ENCODE measurements at regions not wholly inside any gene's neighbourhood (a gene's known extent, or its start where the extent isn't known, plus 50 kb on each side); places are given as distances from the start of the nearest gene placed in this dataset.

DNA sequence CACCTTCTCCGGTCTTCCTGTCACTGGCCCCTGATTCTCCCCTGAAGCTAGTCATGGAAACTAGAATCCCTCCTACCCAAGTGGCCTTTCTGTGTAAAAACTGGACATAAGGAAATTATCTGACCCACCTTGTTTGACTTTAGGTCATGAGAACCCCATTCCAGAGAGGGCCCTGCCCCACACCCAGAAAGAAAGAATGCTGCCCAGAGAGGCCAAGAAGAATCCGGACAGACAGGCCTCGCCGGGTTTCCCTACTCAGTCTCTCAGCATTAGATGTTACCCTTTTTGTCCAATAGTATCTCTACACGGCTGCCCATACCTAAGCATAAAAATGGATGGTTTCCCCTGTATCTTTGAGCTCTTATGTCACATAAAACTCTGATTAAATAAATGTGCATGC lies 83.3 kb upstream of the HELT start:
- TF ChIP-seq, protein P1, sequence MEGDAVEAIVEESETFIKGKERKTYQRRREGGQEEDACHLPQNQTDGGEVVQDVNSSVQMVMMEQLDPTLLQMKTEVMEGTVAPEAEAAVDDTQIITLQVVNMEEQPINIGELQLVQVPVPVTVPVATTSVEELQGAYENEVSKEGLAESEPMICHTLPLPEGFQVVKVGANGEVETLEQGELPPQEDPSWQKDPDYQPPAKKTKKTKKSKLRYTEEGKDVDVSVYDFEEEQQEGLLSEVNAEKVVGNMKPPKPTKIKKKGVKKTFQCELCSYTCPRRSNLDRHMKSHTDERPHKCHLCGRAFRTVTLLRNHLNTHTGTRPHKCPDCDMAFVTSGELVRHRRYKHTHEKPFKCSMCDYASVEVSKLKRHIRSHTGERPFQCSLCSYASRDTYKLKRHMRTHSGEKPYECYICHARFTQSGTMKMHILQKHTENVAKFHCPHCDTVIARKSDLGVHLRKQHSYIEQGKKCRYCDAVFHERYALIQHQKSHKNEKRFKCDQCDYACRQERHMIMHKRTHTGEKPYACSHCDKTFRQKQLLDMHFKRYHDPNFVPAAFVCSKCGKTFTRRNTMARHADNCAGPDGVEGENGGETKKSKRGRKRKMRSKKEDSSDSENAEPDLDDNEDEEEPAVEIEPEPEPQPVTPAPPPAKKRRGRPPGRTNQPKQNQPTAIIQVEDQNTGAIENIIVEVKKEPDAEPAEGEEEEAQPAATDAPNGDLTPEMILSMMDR (IDR thresholded peaks at IDR 0.05), result no peak
- TF ChIP-seq, protein P2, sequence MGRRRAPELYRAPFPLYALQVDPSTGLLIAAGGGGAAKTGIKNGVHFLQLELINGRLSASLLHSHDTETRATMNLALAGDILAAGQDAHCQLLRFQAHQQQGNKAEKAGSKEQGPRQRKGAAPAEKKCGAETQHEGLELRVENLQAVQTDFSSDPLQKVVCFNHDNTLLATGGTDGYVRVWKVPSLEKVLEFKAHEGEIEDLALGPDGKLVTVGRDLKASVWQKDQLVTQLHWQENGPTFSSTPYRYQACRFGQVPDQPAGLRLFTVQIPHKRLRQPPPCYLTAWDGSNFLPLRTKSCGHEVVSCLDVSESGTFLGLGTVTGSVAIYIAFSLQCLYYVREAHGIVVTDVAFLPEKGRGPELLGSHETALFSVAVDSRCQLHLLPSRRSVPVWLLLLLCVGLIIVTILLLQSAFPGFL (CRISPR knock-in tag; IDR thresholded peaks at IDR 0.05; ENCODE audit: borderline replicate concordance), result no peak
- TF ChIP-seq CREM (CRISPR knock-in tag; IDR thresholded peaks at IDR 0.05) (no peak), FOXK1 (CRISPR knock-in tag; IDR thresholded peaks at IDR 0.05) (no peak), ZNF138 (CRISPR knock-in tag; conservative IDR thresholded peaks at IDR 0.05) (no peak), OVOL2 (CRISPR knock-in tag; IDR thresholded peaks at IDR 0.05; ENCODE audit: borderline replicate concordance) (no peak), ZNF121 (CRISPR knock-in tag; IDR thresholded peaks at IDR 0.05) (no peak), ZNF263 (CRISPR knock-in tag; IDR thresholded peaks at IDR 0.05; ENCODE audit: low read depth) (no peak), ZNF317 (CRISPR knock-in tag; IDR thresholded peaks at IDR 0.05; ENCODE audit: borderline replicate concordance, low read depth) (no peak)
- TF ChIP-seq, protein P3, sequence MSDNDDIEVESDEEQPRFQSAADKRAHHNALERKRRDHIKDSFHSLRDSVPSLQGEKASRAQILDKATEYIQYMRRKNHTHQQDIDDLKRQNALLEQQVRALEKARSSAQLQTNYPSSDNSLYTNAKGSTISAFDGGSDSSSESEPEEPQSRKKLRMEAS (CRISPR knock-in tag; IDR thresholded peaks at IDR 0.05), result no peak
- TF ChIP-seq, protein P4, sequence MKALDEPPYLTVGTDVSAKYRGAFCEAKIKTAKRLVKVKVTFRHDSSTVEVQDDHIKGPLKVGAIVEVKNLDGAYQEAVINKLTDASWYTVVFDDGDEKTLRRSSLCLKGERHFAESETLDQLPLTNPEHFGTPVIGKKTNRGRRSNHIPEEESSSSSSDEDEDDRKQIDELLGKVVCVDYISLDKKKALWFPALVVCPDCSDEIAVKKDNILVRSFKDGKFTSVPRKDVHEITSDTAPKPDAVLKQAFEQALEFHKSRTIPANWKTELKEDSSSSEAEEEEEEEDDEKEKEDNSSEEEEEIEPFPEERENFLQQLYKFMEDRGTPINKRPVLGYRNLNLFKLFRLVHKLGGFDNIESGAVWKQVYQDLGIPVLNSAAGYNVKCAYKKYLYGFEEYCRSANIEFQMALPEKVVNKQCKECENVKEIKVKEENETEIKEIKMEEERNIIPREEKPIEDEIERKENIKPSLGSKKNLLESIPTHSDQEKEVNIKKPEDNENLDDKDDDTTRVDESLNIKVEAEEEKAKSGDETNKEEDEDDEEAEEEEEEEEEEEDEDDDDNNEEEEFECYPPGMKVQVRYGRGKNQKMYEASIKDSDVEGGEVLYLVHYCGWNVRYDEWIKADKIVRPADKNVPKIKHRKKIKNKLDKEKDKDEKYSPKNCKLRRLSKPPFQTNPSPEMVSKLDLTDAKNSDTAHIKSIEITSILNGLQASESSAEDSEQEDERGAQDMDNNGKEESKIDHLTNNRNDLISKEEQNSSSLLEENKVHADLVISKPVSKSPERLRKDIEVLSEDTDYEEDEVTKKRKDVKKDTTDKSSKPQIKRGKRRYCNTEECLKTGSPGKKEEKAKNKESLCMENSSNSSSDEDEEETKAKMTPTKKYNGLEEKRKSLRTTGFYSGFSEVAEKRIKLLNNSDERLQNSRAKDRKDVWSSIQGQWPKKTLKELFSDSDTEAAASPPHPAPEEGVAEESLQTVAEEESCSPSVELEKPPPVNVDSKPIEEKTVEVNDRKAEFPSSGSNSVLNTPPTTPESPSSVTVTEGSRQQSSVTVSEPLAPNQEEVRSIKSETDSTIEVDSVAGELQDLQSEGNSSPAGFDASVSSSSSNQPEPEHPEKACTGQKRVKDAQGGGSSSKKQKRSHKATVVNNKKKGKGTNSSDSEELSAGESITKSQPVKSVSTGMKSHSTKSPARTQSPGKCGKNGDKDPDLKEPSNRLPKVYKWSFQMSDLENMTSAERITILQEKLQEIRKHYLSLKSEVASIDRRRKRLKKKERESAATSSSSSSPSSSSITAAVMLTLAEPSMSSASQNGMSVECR (CRISPR knock-in tag; IDR thresholded peaks at IDR 0.05; ENCODE audit: borderline replicate concordance), result no peak
- TF ChIP-seq, protein P5, sequence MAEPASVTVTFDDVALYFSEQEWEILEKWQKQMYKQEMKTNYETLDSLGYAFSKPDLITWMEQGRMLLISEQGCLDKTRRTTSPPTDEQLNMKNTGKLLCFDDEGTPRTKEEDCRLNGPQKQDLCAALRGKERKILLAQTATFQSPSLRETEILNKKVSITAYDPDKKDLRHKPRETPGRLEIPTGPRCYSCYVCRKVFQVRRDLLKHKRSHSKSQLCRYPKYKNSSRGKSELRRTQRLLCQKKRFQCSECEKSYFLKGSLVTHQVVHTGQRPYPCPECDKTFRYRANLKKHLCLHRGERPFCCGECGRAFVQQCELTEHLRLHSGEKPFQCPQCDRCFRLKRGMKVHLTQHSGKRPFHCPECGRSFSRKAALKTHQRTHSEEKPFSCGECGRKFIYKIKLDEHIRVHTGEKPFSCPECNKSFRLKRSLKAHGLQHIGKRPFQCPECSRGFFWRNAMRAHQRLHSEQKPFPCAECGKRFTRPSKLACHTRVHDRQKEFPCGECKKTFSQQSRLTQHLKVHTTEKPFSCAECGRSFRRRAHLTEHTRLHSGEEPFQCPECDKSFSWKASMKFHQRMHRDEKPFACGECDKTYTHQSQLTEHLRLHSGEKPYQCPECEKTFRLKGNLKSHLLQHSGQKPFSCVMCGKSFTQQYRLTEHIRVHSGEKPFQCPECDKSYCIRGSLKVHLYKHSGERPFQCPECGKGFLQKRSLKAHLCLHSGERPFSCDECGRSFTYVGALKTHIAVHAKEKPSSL (CRISPR knock-in tag; conservative IDR thresholded peaks at IDR 0.05), result no peak
